ENCODE measurements at regions not wholly inside any gene's neighbourhood (a gene's known extent, or its start where the extent isn't known, plus 50 kb on each side); places are given as distances from the start of the nearest gene placed in this dataset.
"Not testable (repeated sequence)": the region's sequence is repeated elsewhere in the genome, so short reads cannot be mapped to it uniquely, and the experiment has no call there.

GRCh38 chr12:88897723-88898122 lies 317.5 kb upstream of the KITLG start:
- Mint-ChIP-seq H3K4me1 (ENCODE audit: low read depth) (no peaks in the 10 kb centered on the region), H3K4me3 (no peak overlapping the region), H3K9me3 (no peaks in the 10 kb centered on the region), H3K27me3 (ENCODE audit: low read depth) (no peaks in the 10 kb centered on the region), H3K36me3 (ENCODE audit: low read depth) (no peaks in the 10 kb centered on the region), H3K27ac (no peak overlapping the region)
- CTCF ChIA-PET: no interaction called here
- intact Hi-C loops (cut with micrococcal nuclease): no loop called here
- no peak for DNase-seq

- Mint-ChIP-seq H3K27me3 (ENCODE audit: low read depth) (no peaks in the 10 kb centered on the region), H3K4me3 (no peak overlapping the region), H3K36me3 (ENCODE audit: low read depth) (no peaks in the 10 kb centered on the region), H3K9me3 (no peaks in the 10 kb centered on the region), H3K4me1 (ENCODE audit: low read depth) (no peaks in the 10 kb centered on the region), H3K27ac (no peak overlapping the region)
- DNase-seq: no peak
- CTCF ChIA-PET: no interaction called here
- intact Hi-C loops (cut with micrococcal nuclease): no loop called here
Observed at GRCh38 chr12:88896958-88897357, 316.7 kb upstream of the KITLG start.

- H3K36me3 Mint-ChIP-seq (ENCODE audit: low read depth): no peaks in the 10 kb centered on the region
- no peaks in the 10 kb centered on the region for H3K27me3 Mint-ChIP-seq (ENCODE audit: low read depth)
- intact Hi-C loops (cut with micrococcal nuclease): no loop called here
Observed at GRCh38 chr12:88895634-88896033, 315.4 kb upstream of the KITLG start.

GRCh38 chr12:88893801-88894200 lies 313.5 kb upstream of the KITLG start:
- CTCF ChIA-PET: no interaction called here
- Mint-ChIP-seq H3K27ac (no peak overlapping the region), H3K36me3 (ENCODE audit: low read depth) (no peaks in the 10 kb centered on the region), H3K4me3 (no peak overlapping the region), H3K9me3 (no peaks in the 10 kb centered on the region), H3K4me1 (ENCODE audit: low read depth) (no peaks in the 10 kb centered on the region), H3K27me3 (ENCODE audit: low read depth) (no peaks in the 10 kb centered on the region)
- intact Hi-C loops (cut with micrococcal nuclease): no loop called here
- no peak for DNase-seq

More at GRCh38 chr12:88895634-88896033, 315.4 kb upstream of the KITLG start:
- CTCF ChIA-PET: no interaction called here
- no peak for DNase-seq
- no peaks in the 10 kb centered on the region for H3K9me3 Mint-ChIP-seq
- H3K27ac Mint-ChIP-seq: no peak overlapping the region
- H3K4me3 Mint-ChIP-seq: no peak overlapping the region
- no peaks in the 10 kb centered on the region for H3K4me1 Mint-ChIP-seq (ENCODE audit: low read depth)

- CTCF ChIA-PET: interaction anchor here (0.6 kb wide), 1 partner anchor 51 kb away, joined by 3 read pairs; no protein-coding TSS in a partner anchor
- intact Hi-C loops (cut with micrococcal nuclease); H3K36me3 Mint-ChIP-seq (ENCODE audit: low read depth): not testable (repeated sequence)
Observed at GRCh38 chr12:88891434-88891833, 311.2 kb upstream of the KITLG start.

GRCh38 chr12:88889326-88890110 lies 309.2 kb upstream of the KITLG start:
- intact Hi-C loops (cut with micrococcal nuclease): no loop called here
- Mint-ChIP-seq H3K4me3 (no peak overlapping the region), H3K9me3 (no peaks in the 10 kb centered on the region), H3K27ac (no peak overlapping the region), H3K4me1 (ENCODE audit: low read depth) (no peaks in the 10 kb centered on the region), H3K27me3 (ENCODE audit: low read depth) (no peaks in the 10 kb centered on the region), H3K36me3 (ENCODE audit: low read depth) (no peaks in the 10 kb centered on the region)
- DNase-seq: no peak
- CTCF ChIA-PET: no interaction called here

More at GRCh38 chr12:88891434-88891833, 311.2 kb upstream of the KITLG start:
- not testable (repeated sequence) for DNase-seq; H3K4me3 Mint-ChIP-seq; H3K27ac Mint-ChIP-seq; H3K4me1 Mint-ChIP-seq (ENCODE audit: low read depth); H3K27me3 Mint-ChIP-seq (ENCODE audit: low read depth); H3K9me3 Mint-ChIP-seq

- DNase-seq: no peak
- Mint-ChIP-seq H3K27me3 (ENCODE audit: low read depth) (no peaks in the 10 kb centered on the region), H3K27ac (no peak overlapping the region), H3K36me3 (ENCODE audit: low read depth) (no peaks in the 10 kb centered on the region), H3K4me1 (ENCODE audit: low read depth) (no peaks in the 10 kb centered on the region), H3K4me3 (no peak overlapping the region), H3K9me3 (no peaks in the 10 kb centered on the region)
- CTCF ChIA-PET: interaction anchor here (0.6 kb wide), 1 partner anchor 137 kb away, joined by 6 read pairs; no protein-coding TSS in a partner anchor
- intact Hi-C loops (cut with micrococcal nuclease): no loop called here
Observed at GRCh38 chr12:88884600-88884999, 304.3 kb upstream of the KITLG start.

- H3K4me1 Mint-ChIP-seq (ENCODE audit: low read depth): no peaks in the 10 kb centered on the region
- CTCF ChIA-PET: no interaction called here
- no peaks in the 10 kb centered on the region for H3K9me3 Mint-ChIP-seq
- no peaks in the 10 kb centered on the region for H3K27me3 Mint-ChIP-seq (ENCODE audit: low read depth)
- no peak overlapping the region for H3K4me3 Mint-ChIP-seq
- DNase-seq: no peak
- H3K36me3 Mint-ChIP-seq (ENCODE audit: low read depth): no peaks in the 10 kb centered on the region
- intact Hi-C loops (cut with micrococcal nuclease): no loop called here
- no peak overlapping the region for H3K27ac Mint-ChIP-seq
Observed at GRCh38 chr12:88882662-88883061, 302.4 kb upstream of the KITLG start.

- no peaks in the 10 kb centered on the region for H3K36me3 Mint-ChIP-seq (ENCODE audit: low read depth)
- H3K4me3 Mint-ChIP-seq: no peak overlapping the region
- no peaks in the 10 kb centered on the region for H3K4me1 Mint-ChIP-seq (ENCODE audit: low read depth)
- DNase-seq: no peak
- H3K27me3 Mint-ChIP-seq (ENCODE audit: low read depth): no peaks in the 10 kb centered on the region
- no peaks in the 10 kb centered on the region for H3K9me3 Mint-ChIP-seq
- CTCF ChIA-PET: interaction anchor here (0.7 kb wide), 1 partner anchor 122 kb away, joined by 3 read pairs; no protein-coding TSS in a partner anchor
- intact Hi-C loops (cut with micrococcal nuclease): no loop called here
- H3K27ac Mint-ChIP-seq: no peak overlapping the region
Observed at GRCh38 chr12:88880051-88880450, 299.8 kb upstream of the KITLG start.

GRCh38 chr12:88878295-88878694 lies 298.0 kb upstream of the KITLG start:
- Mint-ChIP-seq H3K36me3 (ENCODE audit: low read depth) (no peaks in the 10 kb centered on the region), H3K4me3 (no peak overlapping the region), H3K27ac (no peak overlapping the region), H3K27me3 (ENCODE audit: low read depth) (no peaks in the 10 kb centered on the region), H3K9me3 (no peaks in the 10 kb centered on the region), H3K4me1 (ENCODE audit: low read depth) (no peaks in the 10 kb centered on the region)
- no peak for DNase-seq
- CTCF ChIA-PET: interaction anchor here (1.0 kb wide), 1 partner anchor 584 kb away, joined by 3 read pairs; no protein-coding TSS in a partner anchor
- intact Hi-C loops (cut with micrococcal nuclease): no loop called here

GRCh38 chr12:88876857-88877256 lies 296.6 kb upstream of the KITLG start:
- no peak for DNase-seq
- no peak overlapping the region for H3K4me3 Mint-ChIP-seq
- no peak overlapping the region for H3K27ac Mint-ChIP-seq
- H3K9me3 Mint-ChIP-seq: no peaks in the 10 kb centered on the region
- CTCF ChIA-PET: no interaction called here
- intact Hi-C loops (cut with micrococcal nuclease): no loop called here
- no peaks in the 10 kb centered on the region for H3K4me1 Mint-ChIP-seq (ENCODE audit: low read depth)
- no peaks in the 10 kb centered on the region for H3K27me3 Mint-ChIP-seq (ENCODE audit: low read depth)
- no peaks in the 10 kb centered on the region for H3K36me3 Mint-ChIP-seq (ENCODE audit: low read depth)

GRCh38 chr12:88870000-88870737 lies 289.9 kb upstream of the KITLG start:
- intact Hi-C loops (cut with micrococcal nuclease): no loop called here
- no peak for DNase-seq
- H3K36me3 Mint-ChIP-seq (ENCODE audit: low read depth): no peaks in the 10 kb centered on the region
- H3K4me3 Mint-ChIP-seq: no peak overlapping the region
- H3K9me3 Mint-ChIP-seq: no peaks in the 10 kb centered on the region
- H3K27me3 Mint-ChIP-seq (ENCODE audit: low read depth): no peaks in the 10 kb centered on the region
- CTCF ChIA-PET: no interaction called here
- no peaks in the 10 kb centered on the region for H3K4me1 Mint-ChIP-seq (ENCODE audit: low read depth)
- no peak overlapping the region for H3K27ac Mint-ChIP-seq

- no peaks in the 10 kb centered on the region for H3K9me3 Mint-ChIP-seq
- no peaks in the 10 kb centered on the region for H3K36me3 Mint-ChIP-seq (ENCODE audit: low read depth)
- intact Hi-C loops (cut with micrococcal nuclease): no loop called here
- CTCF ChIA-PET: no interaction called here
- no peaks in the 10 kb centered on the region for H3K4me1 Mint-ChIP-seq (ENCODE audit: low read depth)
- H3K27me3 Mint-ChIP-seq (ENCODE audit: low read depth): no peaks in the 10 kb centered on the region
- no peak overlapping the region for H3K4me3 Mint-ChIP-seq
- H3K27ac Mint-ChIP-seq: no peak overlapping the region
- no peak for DNase-seq
Observed at GRCh38 chr12:88868050-88868449, 287.8 kb upstream of the KITLG start.

Measured in activated naive CD4-positive, alpha-beta T cell treated with anti-CD3 and anti-CD28 coated beads for 36 hours (primary cell).